ENCODE measurements at regions not wholly inside any gene's neighbourhood (a gene's known extent, or its start where the extent isn't known, plus 50 kb on each side); places are given as distances from the start of the nearest gene placed in this dataset.
A peak's percentile ranks its signal among the peaks of the same experiment; 100 is the strongest.
"Not testable (repeated sequence)": the region's sequence is repeated elsewhere in the genome, so short reads cannot be mapped to it uniquely, and the experiment has no call there.

GRCh38 chr11:98495016-98495415 is 525.7 kb upstream of the CNTN5 start:
- no peak for DNase-seq

GRCh38 chr11:98495601-98496000 is 525.1 kb upstream of the CNTN5 start:
- DNase-seq, result no peak

GRCh38 chr11:98507208-98507607 is 513.5 kb upstream of the CNTN5 start:
- DNase-seq, result no peak

GRCh38 chr11:98512938-98513337 is 507.8 kb upstream of the CNTN5 start:
- DNase-seq, result no peak

DNA sequence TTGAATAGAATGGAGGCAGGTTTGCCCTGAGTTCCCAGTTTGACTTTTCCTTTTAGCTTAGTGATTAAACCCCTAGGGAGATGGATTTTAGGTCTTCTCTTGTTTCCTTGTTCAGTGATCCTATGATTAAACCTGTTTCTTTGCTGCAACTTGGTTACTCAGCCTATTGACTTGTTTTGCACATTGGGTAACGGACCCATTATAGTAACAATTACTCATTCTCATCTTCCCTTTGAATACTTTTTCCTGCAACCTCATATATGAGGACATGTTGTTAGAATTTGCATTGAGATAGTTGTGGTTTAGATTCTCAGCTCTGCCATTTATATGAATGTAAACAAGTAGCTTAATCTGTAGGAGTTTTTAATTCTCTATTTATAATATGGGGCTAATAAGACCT is 489.2 kb upstream of the CNTN5 start:
- no peak for DNase-seq

DNA sequence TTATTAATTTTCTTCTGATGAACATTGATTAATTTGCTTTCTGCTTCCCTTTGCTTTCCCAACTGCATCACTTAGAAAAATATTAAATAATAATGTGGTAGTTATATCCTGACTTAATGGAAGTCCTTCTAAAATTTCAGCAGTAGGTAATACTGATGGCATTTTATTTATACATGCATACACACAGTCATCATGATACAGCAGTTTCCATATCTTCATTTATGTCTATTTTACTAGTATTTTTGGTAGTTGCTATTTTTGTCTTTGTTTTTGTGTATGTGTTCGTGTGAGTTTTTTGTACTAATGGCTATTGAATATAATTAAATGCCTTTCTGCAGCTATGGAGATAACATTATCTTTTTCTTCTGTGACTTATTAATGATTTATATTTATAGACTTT is 484.7 kb upstream of the CNTN5 start:
- DNase-seq, result no peak

- not testable (repeated sequence) for DNase-seq
These were observed 482.4 kb upstream of the CNTN5 start for GRCh38 chr11:98538358-98538757.

- DNase-seq, result no peak
These were observed 475.1 kb upstream of the CNTN5 start for GRCh38 chr11:98545544-98546175.

- DNase-seq, result no peak
These were observed 471.2 kb upstream of the CNTN5 start for GRCh38 chr11:98549571-98549970.

- no peak for DNase-seq
These were observed 460.8 kb upstream of the CNTN5 start for GRCh38 chr11:98559961-98560360.

GRCh38 chr11:98561252-98561651 is 459.5 kb upstream of the CNTN5 start:
- no peak for DNase-seq

DNA sequence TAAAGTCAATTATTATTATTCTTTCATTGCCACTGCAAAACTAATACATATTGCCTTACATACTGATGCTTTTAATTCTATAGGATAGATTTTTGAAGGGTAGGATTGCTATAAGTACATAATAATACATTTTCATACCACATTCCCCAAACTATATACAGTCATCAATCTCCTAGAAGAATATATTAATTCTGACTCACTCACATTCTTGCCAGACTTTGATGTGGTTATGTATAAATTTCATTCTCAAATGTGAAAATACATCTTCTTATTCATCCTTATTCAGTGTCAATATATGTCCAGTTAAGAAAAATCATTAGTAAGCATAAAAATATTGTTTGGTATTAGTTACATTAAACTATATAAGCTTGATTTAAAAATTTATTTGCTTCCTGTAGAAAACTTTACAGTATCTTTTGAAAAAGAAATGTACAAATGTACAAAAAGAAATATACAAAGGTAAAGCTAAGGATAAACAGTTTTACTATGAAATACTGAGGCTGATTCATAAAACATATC is 458.8 kb upstream of the CNTN5 start:
- DNase-seq, result no peak

- DNase-seq, result no peak
These were observed 456.5 kb upstream of the CNTN5 start for GRCh38 chr11:98564233-98564632.

DNA sequence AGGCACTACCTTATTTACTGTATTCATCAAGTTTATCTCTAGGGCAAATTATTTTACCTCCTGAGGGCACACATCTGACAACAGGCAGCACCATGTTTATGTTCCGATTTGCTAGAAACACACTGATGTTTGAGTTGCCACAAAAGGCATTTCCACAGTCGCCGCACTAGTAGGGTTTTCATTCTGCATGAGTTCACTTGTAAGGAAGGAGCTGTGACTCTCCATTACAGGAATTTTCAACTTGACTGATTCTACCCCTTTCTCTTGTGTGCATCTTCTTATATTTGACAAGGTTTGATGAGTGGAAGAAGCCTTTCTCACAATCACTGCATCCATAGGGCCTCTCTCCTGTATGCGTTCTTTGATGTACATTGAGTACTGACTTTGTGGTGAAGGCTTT is 455.9 kb upstream of the CNTN5 start:
- DNase-seq, result no peak

- DNase-seq, result no peak
These were observed 455.4 kb upstream of the CNTN5 start for GRCh38 chr11:98565311-98565710.

DNA sequence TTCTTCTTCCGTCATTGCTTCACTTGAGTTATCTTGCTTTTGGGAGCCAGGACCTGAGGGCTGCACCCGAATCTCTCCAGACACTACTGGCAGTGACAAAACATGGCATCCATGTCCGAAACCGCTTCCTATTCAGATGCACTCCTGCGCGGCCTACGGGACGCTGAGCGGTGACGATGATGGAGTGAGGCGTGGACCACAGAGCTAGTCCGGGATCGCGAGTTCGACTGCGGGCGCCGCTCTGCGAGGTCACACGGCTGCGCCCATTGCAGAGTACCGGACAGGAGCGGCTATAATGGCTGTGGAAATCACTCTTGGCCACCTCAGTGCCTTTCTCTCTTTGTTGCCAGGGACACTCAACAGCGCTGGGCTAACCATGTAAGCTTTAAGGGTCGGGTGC is 453.8 kb upstream of the CNTN5 start:
- no peak for DNase-seq

DNA sequence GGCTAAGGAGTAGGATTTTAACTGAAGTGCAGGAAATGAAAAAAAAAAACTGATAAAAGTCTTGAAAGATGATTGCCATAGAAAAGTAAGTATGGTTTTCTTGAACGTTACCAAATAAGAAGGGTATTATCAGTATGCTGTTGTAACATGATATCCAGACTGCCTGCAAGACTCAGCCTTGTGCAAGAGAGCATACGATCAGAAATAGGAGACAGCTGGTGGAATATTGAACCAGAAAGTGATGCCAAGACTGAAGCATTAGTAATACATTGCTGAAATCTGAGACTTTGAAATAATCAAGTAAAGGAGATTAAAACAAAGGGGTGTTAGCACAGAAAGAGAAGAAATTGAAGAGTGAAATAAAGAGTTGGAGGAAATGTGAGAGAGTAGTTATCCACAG is 452.7 kb upstream of the CNTN5 start:
- DNase-seq, result no peak

DNA sequence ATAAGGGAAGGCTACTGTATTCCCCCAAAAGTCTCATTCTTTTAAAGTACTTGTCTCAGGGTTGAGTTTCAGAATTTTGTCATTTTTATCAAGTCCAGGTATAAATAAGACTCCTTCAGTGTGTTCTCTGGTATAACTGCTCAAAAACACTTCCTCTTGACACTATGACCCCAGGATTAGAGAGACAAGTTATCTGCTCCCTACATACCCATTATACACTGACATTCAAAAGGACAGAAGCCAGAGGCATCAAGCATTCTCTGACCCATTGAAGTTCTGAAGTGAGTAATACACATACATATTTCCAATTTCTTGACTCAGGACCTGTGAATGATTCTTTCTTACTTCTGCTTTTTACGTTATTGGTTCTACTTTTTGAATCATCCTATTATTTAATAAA is 447.8 kb upstream of the CNTN5 start:
- no peak for DNase-seq

- DNase-seq, result peak; percentile 5 to 32
These were observed 432.9 kb upstream of the CNTN5 start for GRCh38 chr11:98587884-98588283.

GRCh38 chr11:98589967-98590366 is 430.8 kb upstream of the CNTN5 start:
- no peak for DNase-seq

- DNase-seq, result no peak
These were observed 420.6 kb upstream of the CNTN5 start for GRCh38 chr11:98600103-98600502.

DNA sequence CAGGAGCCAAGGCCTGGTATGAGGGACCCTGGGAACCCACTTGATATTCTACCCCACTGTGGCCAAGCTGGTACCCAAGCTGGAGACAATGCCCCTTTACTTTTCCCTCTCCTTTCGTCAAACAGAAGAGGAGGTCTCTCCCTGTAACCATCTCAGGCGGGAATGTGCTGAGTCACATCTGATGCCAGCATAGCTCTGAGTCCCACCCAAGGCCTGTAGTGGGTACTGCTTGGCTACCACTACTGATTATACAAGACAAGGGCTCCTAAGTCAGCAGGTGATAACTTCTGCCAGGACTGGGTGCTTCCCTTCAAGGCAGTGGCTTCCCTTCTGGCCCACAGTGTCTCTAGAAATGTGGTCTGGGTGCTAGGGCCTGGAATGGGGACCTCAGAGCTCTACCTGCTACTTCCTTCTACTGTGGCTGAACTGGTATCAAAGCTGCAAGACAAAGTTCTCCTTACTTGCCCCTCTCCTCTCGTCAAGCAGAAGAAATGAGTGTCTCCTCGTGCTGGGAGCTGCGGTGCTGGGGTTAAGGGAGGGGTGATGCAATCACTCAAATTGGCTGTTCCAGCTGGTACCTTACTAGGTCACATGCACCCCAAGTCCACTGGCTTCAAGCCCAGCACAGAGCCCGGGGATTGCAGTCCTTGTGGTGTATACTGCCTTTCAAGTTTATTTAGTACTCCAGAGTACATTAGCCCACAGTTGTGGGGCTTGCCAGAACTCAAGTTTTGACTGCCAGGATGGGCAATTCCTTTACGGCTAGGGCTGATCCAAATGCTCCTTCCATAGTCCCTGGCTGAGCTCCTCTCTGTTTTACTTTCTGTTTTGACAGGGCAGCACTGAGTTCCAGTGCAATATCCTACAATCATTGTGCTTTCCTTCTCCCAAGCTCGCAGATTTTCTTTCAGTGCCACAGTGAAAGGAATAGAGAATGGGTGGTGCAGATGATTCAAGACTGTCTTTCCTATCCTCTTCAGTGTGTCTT is 419.7 kb upstream of the CNTN5 start:
- DNase-seq, result no peak

- DNase-seq, result no peak
These were observed 404.6 kb upstream of the CNTN5 start for GRCh38 chr11:98616098-98616655.

GRCh38 chr11:98621767-98622166 is 399.0 kb upstream of the CNTN5 start:
- no peak for DNase-seq
